ENCODE measurements at regions not wholly inside any gene's neighbourhood (a gene's known extent, or its start where the extent isn't known, plus 50 kb on each side); places are given as distances from the start of the nearest gene placed in this dataset.

- no peak overlapping the region for H2BK12ac ChIP-seq (ENCODE audit: low read depth, low read length)
- no peaks in the 10 kb centered on the region for H4K20me1 ChIP-seq (replicated peaks in 1 of 2; ENCODE audit: control insufficient read depth in 1 of 2, insufficient read depth in 2 of 2, low read length in 2 of 2)
- H3K4me2 ChIP-seq (ENCODE audit: insufficient read depth in 1 of 2, low read depth in 2 of 2, low read length in 2 of 2) = no peak overlapping the region
- H3K23me2 ChIP-seq (ENCODE audit: low read depth, low read length) = no peaks in the 10 kb centered on the region
- H3K27me3 ChIP-seq (replicated peaks in 1 of 4; ENCODE audit: control insufficient read depth in 3 of 4, extremely low read depth in 1 of 4, insufficient read depth in 3 of 4, low read length in 3 of 4) = no peaks in the 10 kb centered on the region
- H2BK20ac ChIP-seq (ENCODE audit: low read length) = no peak overlapping the region
- H3K18ac ChIP-seq (ENCODE audit: extremely low read depth, low read length) = no peak overlapping the region
- POLR2A ChIA-PET (ENCODE audit: partially characterized antibody) = no interaction called here
- no peak overlapping the region for H4K5ac ChIP-seq (ENCODE audit: insufficient read length, low read depth, low read length)
- no peaks in the 10 kb centered on the region for H3K4me1 ChIP-seq (replicated peaks in 1 of 4; ENCODE audit: control insufficient read depth in 3 of 4, insufficient read depth in 4 of 4, low read length in 3 of 4)
- no peaks in the 10 kb centered on the region for H3K79me1 ChIP-seq (ENCODE audit: low read depth, low read length)
- no peak overlapping the region for H2BK5ac ChIP-seq (ENCODE audit: low read depth, low read length)
- no peak overlapping the region for H3K4me3 ChIP-seq (ENCODE audit: extremely low read depth in 1 of 4, insufficient read depth in 2 of 4, low read depth in 3 of 4, low read length in 4 of 4)
- FAIRE-seq (no peak), DNase-seq (ENCODE audit: low read depth in 1 of 2, low spot score in 2 of 2) (no peak)
- CTCF ChIA-PET (ENCODE audit: partially characterized antibody) = no interaction called here
- no peak overlapping the region for H3K14ac ChIP-seq (ENCODE audit: insufficient read length)
- no peak overlapping the region for H2AK5ac ChIP-seq (ENCODE audit: low read depth, low read length)
- no peak overlapping the region for H2AFZ ChIP-seq (ENCODE audit: low read length)
- H3K27ac ChIP-seq (ENCODE audit: low read depth, low read length) = no peak overlapping the region
- no peak overlapping the region for H4K8ac ChIP-seq (ENCODE audit: extremely low read depth, insufficient read depth, low read length)
- no peak overlapping the region for H2BK15ac ChIP-seq (ENCODE audit: low read length)
- no peak overlapping the region for H3K4ac ChIP-seq (replicated peaks; ENCODE audit: insufficient read length, low read depth, low read length)
- H3K36me3 ChIP-seq (ENCODE audit: control insufficient read depth in 2 of 4, insufficient read depth in 4 of 4, low read length in 3 of 4) = no peaks in the 10 kb centered on the region
- peaks cover 65 to 71% of the 10 kb centered on the region in 2 experiments for H3K9me3 ChIP-seq (ENCODE audit: insufficient read depth in 2 of 2, low read depth in 1 of 2, low read length in 1 of 2)
- 63% methylated on average over 2 of the region's 2 CpGs; no CpG with 5 or more reads in 1 of the 2 experiments for WGBS, 2 experiments (ENCODE audit: extremely low coverage in 1 of 2, insufficient coverage in 1 of 2, insufficient read length in 1 of 2, insufficient replicate concordance in 2 of 2, low coverage in 1 of 2, low lambda C conversion rate in 2 of 2, missing lambda C conversion rate in 1 of 2)
- H3K79me2 ChIP-seq (ENCODE audit: control insufficient read depth in 1 of 2, insufficient read depth in 2 of 2, low read length in 2 of 2) = no peaks in the 10 kb centered on the region
- H3K23ac ChIP-seq (ENCODE audit: insufficient read length) = no peak overlapping the region
- H3K56ac ChIP-seq (replicated peaks; ENCODE audit: insufficient read length, low read depth, low read length) = no peak overlapping the region
- no peak overlapping the region for H2BK120ac ChIP-seq (replicated peaks; ENCODE audit: low read depth, low read length)
- H3K9ac ChIP-seq (replicated peaks in 1 of 4; ENCODE audit: extremely low read depth in 1 of 4, low read depth in 3 of 4, low read length in 3 of 4) = no peak overlapping the region
- H4K91ac ChIP-seq (replicated peaks; ENCODE audit: insufficient read length, low read length) = no peak overlapping the region
- TF ChIP-seq CBX8 (IDR thresholded peaks at IDR 0.05; ENCODE audit: borderline replicate concordance, low read depth, low read length) (no peak), SIN3A (conservative IDR thresholded peaks at IDR 0.05 in 1 of 2, IDR thresholded peaks at IDR 0.05 in 1 of 2; ENCODE audit: low read depth in 1 of 2, low read length in 2 of 2) (no peak), POU5F1 (IDR thresholded peaks at IDR 0.05; ENCODE audit: low read depth, low read length) (no peak), TBP (IDR thresholded peaks at IDR 0.05; ENCODE audit: low read depth, low read length) (no peak), NANOG (IDR thresholded peaks at IDR 0.05; ENCODE audit: insufficient read depth, low read depth, low read length, poor library complexity, severe bottlenecking) (no peak), CBX5 (IDR thresholded peaks at IDR 0.05; ENCODE audit: low read depth, low read length) (no peak), RFX5 (IDR thresholded peaks at IDR 0.05; ENCODE audit: borderline replicate concordance, low read depth, low read length) (no peak), MAFK (IDR thresholded peaks at IDR 0.05; ENCODE audit: low read depth, low read length) (no peak), KDM1A (IDR thresholded peaks at IDR 0.05; ENCODE audit: borderline replicate concordance, low read length) (no peak), EZH2 (IDR thresholded peaks at IDR 0.05; ENCODE audit: low read depth, low read length, severe bottlenecking) (no peak), EGR1 (IDR thresholded peaks at IDR 0.05; ENCODE audit: borderline replicate concordance, low read depth, low read length) (no peak), RAD21 (IDR thresholded peaks at IDR 0.05 in 1 of 2, conservative IDR thresholded peaks at IDR 0.05 in 1 of 2; ENCODE audit: low read depth in 2 of 2, low read length in 2 of 2) (no peak), MAX (IDR thresholded peaks at IDR 0.05) (no peak)
Observed at GRCh38 chr1:2953688-2954285, 67.5 kb upstream of the ACTRT2 start.
